ENCODE measurements at regions not wholly inside any gene's neighbourhood (a gene's known extent, or its start where the extent isn't known, plus 50 kb on each side); places are given as distances from the start of the nearest gene placed in this dataset.

DNA sequence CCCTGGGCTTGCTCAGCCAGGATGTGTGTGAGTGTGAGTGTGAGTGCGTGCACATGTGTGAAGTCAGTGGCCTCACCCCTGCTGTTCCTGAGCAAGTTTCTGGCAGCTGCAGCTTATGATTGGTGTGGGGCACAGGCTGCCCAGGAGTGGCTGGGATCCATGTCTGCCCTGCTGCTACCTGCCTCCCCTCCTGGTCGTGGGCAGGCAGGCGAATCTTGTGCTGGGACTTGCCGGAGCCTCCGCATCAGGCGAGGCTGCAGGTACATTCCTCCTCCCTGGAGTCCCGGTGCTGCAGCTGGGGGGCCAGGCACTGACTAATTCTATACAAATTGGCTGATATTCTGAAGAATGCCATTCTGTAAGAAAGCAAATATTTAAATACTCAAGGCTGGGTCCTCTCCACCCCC lies 85.6 kb upstream of the WNT4 start:
- no peak overlapping the region for H3K4me3 ChIP-seq (ENCODE audit: low read length)
- no peak overlapping the region for H2AFZ ChIP-seq (ENCODE audit: low read length)
- no peak for DNase-seq
- H3K9me3 ChIP-seq (replicated peaks; ENCODE audit: insufficient read depth, low read length): no peaks in the 10 kb centered on the region
- no peaks in the 10 kb centered on the region for H3K4me1 ChIP-seq (ENCODE audit: low read length)
- H3K4me2 ChIP-seq (ENCODE audit: low read depth, low read length): no peak overlapping the region
- no peaks in the 10 kb centered on the region for H3K36me3 ChIP-seq (replicated peaks; ENCODE audit: insufficient read depth, low read length)
- no peaks in the 10 kb centered on the region for H3F3A ChIP-seq (ENCODE audit: insufficient read depth, low read length)
- H4K20me1 ChIP-seq (ENCODE audit: insufficient read depth, low read length): no peaks in the 10 kb centered on the region
- no peak overlapping the region for H3K27ac ChIP-seq (ENCODE audit: low read length)
- TF ChIP-seq EZH2phosphoT487 (IDR thresholded peaks at IDR 0.05; ENCODE audit: low read length): no peak
- no peak for TF ChIP-seq EZH2 (optimal IDR thresholded peaks at IDR 0.05; ENCODE audit: low read depth, low read length)
- TF ChIP-seq, protein P1, sequence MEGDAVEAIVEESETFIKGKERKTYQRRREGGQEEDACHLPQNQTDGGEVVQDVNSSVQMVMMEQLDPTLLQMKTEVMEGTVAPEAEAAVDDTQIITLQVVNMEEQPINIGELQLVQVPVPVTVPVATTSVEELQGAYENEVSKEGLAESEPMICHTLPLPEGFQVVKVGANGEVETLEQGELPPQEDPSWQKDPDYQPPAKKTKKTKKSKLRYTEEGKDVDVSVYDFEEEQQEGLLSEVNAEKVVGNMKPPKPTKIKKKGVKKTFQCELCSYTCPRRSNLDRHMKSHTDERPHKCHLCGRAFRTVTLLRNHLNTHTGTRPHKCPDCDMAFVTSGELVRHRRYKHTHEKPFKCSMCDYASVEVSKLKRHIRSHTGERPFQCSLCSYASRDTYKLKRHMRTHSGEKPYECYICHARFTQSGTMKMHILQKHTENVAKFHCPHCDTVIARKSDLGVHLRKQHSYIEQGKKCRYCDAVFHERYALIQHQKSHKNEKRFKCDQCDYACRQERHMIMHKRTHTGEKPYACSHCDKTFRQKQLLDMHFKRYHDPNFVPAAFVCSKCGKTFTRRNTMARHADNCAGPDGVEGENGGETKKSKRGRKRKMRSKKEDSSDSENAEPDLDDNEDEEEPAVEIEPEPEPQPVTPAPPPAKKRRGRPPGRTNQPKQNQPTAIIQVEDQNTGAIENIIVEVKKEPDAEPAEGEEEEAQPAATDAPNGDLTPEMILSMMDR (IDR thresholded peaks at IDR 0.05; ENCODE audit: low read length): no peak
- H3K27me3 ChIP-seq (replicated peaks; ENCODE audit: insufficient read depth, low read length): peaks cover 88% of the 10 kb centered on the region
- H3K9me2 ChIP-seq (replicated peaks; ENCODE audit: insufficient read depth, low read length): no peaks in the 10 kb centered on the region
- H3K9ac ChIP-seq (ENCODE audit: low read length): no peak overlapping the region
- no peaks in the 10 kb centered on the region for H3K79me2 ChIP-seq (ENCODE audit: low read length)

GRCh38 chr1:22229379-22229778 lies 86.5 kb upstream of the WNT4 start:
- H3K4me2 ChIP-seq (ENCODE audit: low read depth, low read length): no peak overlapping the region
- no peaks in the 10 kb centered on the region for H3K9me3 ChIP-seq (replicated peaks; ENCODE audit: insufficient read depth, low read length)
- DNase-seq: no peak
- H3K36me3 ChIP-seq (replicated peaks; ENCODE audit: insufficient read depth, low read length): no peaks in the 10 kb centered on the region
- H3F3A ChIP-seq (ENCODE audit: insufficient read depth, low read length): no peaks in the 10 kb centered on the region
- TF ChIP-seq EZH2phosphoT487 (IDR thresholded peaks at IDR 0.05; ENCODE audit: low read length) (no peak), EZH2 (optimal IDR thresholded peaks at IDR 0.05; ENCODE audit: low read depth, low read length) (no peak)
- TF ChIP-seq, protein P1 (IDR thresholded peaks at IDR 0.05; ENCODE audit: low read length): no peak
- H3K27ac ChIP-seq (ENCODE audit: low read length): no peak overlapping the region
- no peaks in the 10 kb centered on the region for H3K9me2 ChIP-seq (replicated peaks; ENCODE audit: insufficient read depth, low read length)
- H3K4me1 ChIP-seq (ENCODE audit: low read length): no peaks in the 10 kb centered on the region
- H3K79me2 ChIP-seq (ENCODE audit: low read length): no peaks in the 10 kb centered on the region
- H3K4me3 ChIP-seq (ENCODE audit: low read length): no peak overlapping the region
- no peak overlapping the region for H3K9ac ChIP-seq (ENCODE audit: low read length)
- no peak overlapping the region for H2AFZ ChIP-seq (ENCODE audit: low read length)
- no peaks in the 10 kb centered on the region for H4K20me1 ChIP-seq (ENCODE audit: insufficient read depth, low read length)
- peaks cover 88% of the 10 kb centered on the region for H3K27me3 ChIP-seq (replicated peaks; ENCODE audit: insufficient read depth, low read length)

GRCh38 chr1:22231068-22231593 lies 88.2 kb upstream of the WNT4 start:
- H3K9me2 ChIP-seq (replicated peaks; ENCODE audit: insufficient read depth, low read length): no peaks in the 10 kb centered on the region
- H3K9me3 ChIP-seq (replicated peaks; ENCODE audit: insufficient read depth, low read length): no peaks in the 10 kb centered on the region
- no peaks in the 10 kb centered on the region for H4K20me1 ChIP-seq (ENCODE audit: insufficient read depth, low read length)
- H3K4me3 ChIP-seq (ENCODE audit: low read length): no peak overlapping the region
- TF ChIP-seq EZH2phosphoT487 (IDR thresholded peaks at IDR 0.05; ENCODE audit: low read length): no peak
- TF ChIP-seq, protein P1 (IDR thresholded peaks at IDR 0.05; ENCODE audit: low read length): no peak
- no peak for TF ChIP-seq EZH2 (optimal IDR thresholded peaks at IDR 0.05; ENCODE audit: low read depth, low read length)
- no peaks in the 10 kb centered on the region for H3F3A ChIP-seq (ENCODE audit: insufficient read depth, low read length)
- DNase-seq: no peak
- no peak overlapping the region for H3K9ac ChIP-seq (ENCODE audit: low read length)
- peaks cover 88% of the 10 kb centered on the region for H3K27me3 ChIP-seq (replicated peaks; ENCODE audit: insufficient read depth, low read length)
- no peak overlapping the region for H2AFZ ChIP-seq (ENCODE audit: low read length)
- H3K4me1 ChIP-seq (ENCODE audit: low read length): no peaks in the 10 kb centered on the region
- no peak overlapping the region for H3K4me2 ChIP-seq (ENCODE audit: low read depth, low read length)
- no peak overlapping the region for H3K27ac ChIP-seq (ENCODE audit: low read length)
- H3K36me3 ChIP-seq (replicated peaks; ENCODE audit: insufficient read depth, low read length): no peaks in the 10 kb centered on the region
- H3K79me2 ChIP-seq (ENCODE audit: low read length): no peaks in the 10 kb centered on the region

Data from MM.1S (cell line).